K562 (cell line): ENCODE measurements at regions not wholly inside any gene's neighbourhood (a gene's known extent, or its start where the extent isn't known, plus 50 kb on each side); places are given as distances from the start of the nearest gene placed in this dataset.

Source experiments
- ATAC-seq: fragments of 200-7000 bp; cut with Tn5 transposase; 3 replicates; pipeline ENCODE4 v1.9.1; 2020; ENCODE audit warnings: moderate library complexity
- BruUV-seq: library from RNA; stranded (reverse); fragments of 400-500 nt; replicated peaks from 2 replicates; lab custom pipeline; 2021; lab: Mats Ljungman, UMichigan
- CTCF ChIA-PET: fragments of 300-600 bp; formaldehyde crosslinking; extraction: SDS; loops from one replicate; lab custom pipeline; 2021; ENCODE audit warnings: low intra/inter-chr PET ratio; lab: Yijun Ruan, JAX
- POLR2A ChIA-PET: fragments of 300-600, 350-650 bp; sonication (Branson Sonifier 250); formaldehyde crosslinking; extraction: SDS; loops from one replicate; lab custom pipeline; 2021; ENCODE audit warnings: antibody characterized with exemption, inconsistent platforms; lab: Yijun Ruan, JAX
- DNase-seq, 4 experiments: peaks; one replicate each; pipeline versions ENCODE4 v3.0.0 to v3.0.0-alpha.2; 2011 to 2018; ENCODE audit warnings: low spot score in 3 of 4, mixed read lengths in 3 of 4; ENCODE audit errors: extremely low read depth in 1 of 4
- FAIRE-seq: peaks from 2 replicates; lab custom pipeline; 2011; peaks lifted over from hg19 to GRCh38; lab: Jason Lieb, UNC
- H2AFZ ChIP-seq: 2 replicates; pipeline ENCODE4 v1.6.0; 2011; ENCODE audit warnings: low read depth, low read length, control low read depth, inconsistent platforms
- H3K27ac ChIP-seq: fragments of 200-600 bp; 3 replicates; pipeline ENCODE4 v1.8.0; 2011; ENCODE audit warnings: low read depth, mild to moderate bottlenecking, control low read depth, inconsistent platforms, low read length, moderate library complexity, mixed read lengths; ENCODE audit errors: extremely low read depth
- H3K27me3 ChIP-seq, 2 experiments: fragments of 300-600 bp in 1 of 2; 2 replicates in 1 of 2; 3 replicates in 1 of 2; pipeline versions ENCODE4 v1.6.0 to v1.8.0; 2011; ENCODE audit warnings: inconsistent platforms in 2 of 2, low read length in 2 of 2, mild to moderate bottlenecking in 1 of 2, mixed read lengths in 1 of 2, moderate library complexity in 1 of 2; ENCODE audit not compliant: control insufficient read depth in 2 of 2, insufficient read depth in 2 of 2
- H3K36me3 ChIP-seq: fragments of 300-600 bp; 3 replicates; pipeline ENCODE4 v1.8.0; 2011; ENCODE audit warnings: mild to moderate bottlenecking, low read length, inconsistent platforms; ENCODE audit not compliant: control insufficient read depth, insufficient read depth
- H3K4me1 ChIP-seq, 2 experiments: fragments of 200-600 bp in 1 of 2; replicated peaks in 1 of 2; 2 replicates in 1 of 2; 3 replicates in 1 of 2; pipeline versions ENCODE4 v1.5.1 to v1.8.0; 2011; ENCODE audit warnings: inconsistent platforms in 2 of 2, low read length in 2 of 2, mild to moderate bottlenecking in 1 of 2, mixed read lengths in 1 of 2, moderate library complexity in 1 of 2; ENCODE audit not compliant: control insufficient read depth in 2 of 2, insufficient read depth in 2 of 2
- H3K4me2 ChIP-seq: 2 replicates; pipeline ENCODE4 v1.6.1; 2011; ENCODE audit warnings: low read length, control low read depth, inconsistent platforms, mixed read lengths; ENCODE audit not compliant: insufficient read depth
- H3K4me3 ChIP-seq: fragments of 200-600 bp; sonication (generic), shearing (Covaris generic); 2 replicates; pipeline ENCODE4 v1.5.1; 2016; ENCODE audit warnings: control low read depth, inconsistent platforms
- H3K79me2 ChIP-seq: fragments of 200-600 bp; 3 replicates; pipeline ENCODE4 v1.8.0; 2011; ENCODE audit warnings: low read length, inconsistent platforms; ENCODE audit not compliant: control insufficient read depth, insufficient read depth
- H3K9ac ChIP-seq, 2 experiments: 2 replicates each; pipeline versions ENCODE4 v1.6.0 to v1.6.1; 2011; ENCODE audit warnings: low read depth in 2 of 2, low read length in 2 of 2, control low read depth in 1 of 2, inconsistent platforms in 1 of 2, mild to moderate bottlenecking in 1 of 2, mixed read lengths in 1 of 2; ENCODE audit not compliant: insufficient read depth in 1 of 2
- H3K9me1 ChIP-seq: one replicate; pipeline ENCODE4 v1.6.0; 2011; ENCODE audit warnings: inconsistent platforms, mild to moderate bottlenecking, low read length, moderate library complexity; ENCODE audit not compliant: control insufficient read depth, insufficient read depth
- H3K9me3 ChIP-seq: replicated peaks from 2 replicates; pipeline ENCODE4 v1.5.1; 2011; ENCODE audit warnings: low read depth, low read length, inconsistent platforms; ENCODE audit not compliant: control insufficient read depth, insufficient read depth
- H4K20me1 ChIP-seq: replicated peaks from 2 replicates; pipeline ENCODE4 v1.6.1; 2011; ENCODE audit warnings: low read length, inconsistent platforms, mixed read lengths; ENCODE audit not compliant: control insufficient read depth, insufficient read depth
- ARID3A ChIP-seq: IDR thresholded peaks from 2 replicates; pipeline ENCODE4 v1.6.1; 2012; ENCODE audit warnings: low read depth, low read length, improper control_type of control experiment, borderline replicate concordance
- CXXC5 ChIP-seq: fragments of 250-450 bp; sonication (Bioruptor Pico); IDR thresholded peaks from 2 replicates; pipeline ENCODE4 v1.8.0; 2022; ENCODE audit warnings: inconsistent platforms, mild to moderate bottlenecking, moderate library complexity
- ELF4 ChIP-seq: fragments of 450-650 bp; formaldehyde crosslinking; IDR thresholded peaks from 2 replicates; pipeline ENCODE4 v1.4.0; 2022; ENCODE audit warnings: missing genetic modification characterization
- ZNF140 ChIP-seq: fragments of 250-450 bp; sonication (Bioruptor Pico); IDR thresholded peaks from 2 replicates; pipeline ENCODE4 v1.8.0; 2021; ENCODE audit warnings: moderate library complexity, mild to moderate bottlenecking, inconsistent platforms
- ZNF41 ChIP-seq: fragments of 250-450 bp; sonication (Bioruptor Pico); conservative IDR thresholded peaks from 2 replicates; pipeline ENCODE4 v1.4.0; 2020; ENCODE audit warnings: mild to moderate bottlenecking
- ZNF780A ChIP-seq: fragments of 250-450 bp; sonication (Bioruptor Pico); IDR thresholded peaks from 2 replicates; pipeline ENCODE4 v1.5.0; 2021; ENCODE audit warnings: mild to moderate bottlenecking
- WGBS: fragments of 100-300 bp; shearing (Covaris generic); methylation state at CpG from one replicate; pipeline ENCODE4 v1.1.6; 2016; ENCODE audit warnings: low coverage, mixed read lengths; ENCODE audit not compliant: insufficient coverage; ENCODE audit errors: missing lambda C conversion rate; 5-methylcytosine and 5-hydroxymethylcytosine counted together
- in situ Hi-C: fragments of 300-500 bp; cut with MboI; formaldehyde crosslinking; loops from 4 replicates; pipeline ENCODE4 v1.15.0; 2018; ENCODE audit warnings: inconsistent platforms, mixed read lengths
- intact Hi-C: fragments of 100-400 bp; cut with micrococcal nuclease; formaldehyde crosslinking; loops from 2 replicates; pipeline ENCODE4 v1.14.2; 2022

- CTCF ChIA-PET: no interaction called here
- no peak for TF ChIP-seq ZNF780A (CRISPR knock-in tag)
- TF ChIP-seq ZNF41 (CRISPR knock-in tag): no peak
These were observed 59.9 kb upstream of the SMOX start for GRCh38 chr20:4088766-4089165.

DNA sequence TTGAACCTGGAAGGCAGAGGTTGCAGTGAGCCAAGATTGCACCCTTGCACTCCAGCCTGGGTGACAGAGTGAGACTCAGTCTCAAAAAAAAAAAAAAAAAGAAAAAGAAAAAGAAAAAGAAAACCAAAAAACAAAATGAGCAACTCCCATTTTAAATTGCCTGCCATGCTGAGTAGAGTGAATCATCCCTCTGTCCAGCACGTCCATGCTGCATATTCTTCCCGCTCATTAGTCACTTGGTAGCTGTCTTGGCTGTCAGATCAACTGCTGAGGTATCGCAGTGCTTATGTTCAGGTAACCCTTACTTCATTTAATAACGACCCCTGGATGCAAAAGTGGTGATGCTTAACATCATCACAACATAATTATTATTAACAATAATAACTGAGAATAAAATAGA lies 60.7 kb upstream of the SMOX start:
- Histone ChIP-seq H4K20me1 (no peaks in the 10 kb centered on the region), H3K36me3 (no peaks in the 10 kb centered on the region), H3K79me2 (0 out of 3 replicates have a peak, but pooled peaks cover 8% of the 10 kb centered on the region), H3K27ac (no peak overlapping the region), H3K9me1 (no peaks in the 10 kb centered on the region), H3K9me3 (no peaks in the 10 kb centered on the region), H3K4me1 (peaks cover 32 to 46% of the 10 kb centered on the region in 2 experiments), H2AFZ (no peak overlapping the region), H3K9ac (no peak overlapping the region), H3K27me3 (no peaks in the 10 kb centered on the region), H3K4me2 (no peak overlapping the region), H3K4me3 (no peak overlapping the region)
- DNase-seq (no peak), FAIRE-seq (no peak), ATAC-seq (no peak)
- no TSS peak for BruUV-seq
- POLR2A ChIA-PET: interaction anchor here (0.6 kb wide), 1 partner anchor 17 kb away, joined by 4 read pairs; no protein-coding TSS in a partner anchor
- in situ Hi-C loops (no loop called here), intact Hi-C loops (no loop called here)
- CTCF ChIA-PET: interaction anchor here (0.5 to 0.6 kb wide), 2 partner anchors 38 to 79 kb away, joined by 3 read pairs; no protein-coding TSS in a partner anchor
- TF ChIP-seq ELF4 (CRISPR knock-in tag) (no peak), ARID3A (no peak), ZNF140 (CRISPR knock-in tag) (no peak), CXXC5 (no peak)
- 40% methylated on average over 4 of the region's 4 CpGs for WGBS

More at GRCh38 chr20:4088766-4089165, 59.9 kb upstream of the SMOX start:
- ATAC-seq: no peak
- H3K36me3 ChIP-seq: no peaks in the 10 kb centered on the region
- H3K9me3 ChIP-seq: no peaks in the 10 kb centered on the region
- no peak overlapping the region for H3K4me3 ChIP-seq
- H3K27ac ChIP-seq: no peak overlapping the region
- H2AFZ ChIP-seq: no peak overlapping the region
- H3K9me1 ChIP-seq: no peaks in the 10 kb centered on the region
- peaks cover 30 to 43% of the 10 kb centered on the region in 2 experiments for H3K4me1 ChIP-seq
- no peaks in the 10 kb centered on the region for H4K20me1 ChIP-seq
- H3K27me3 ChIP-seq: no peaks in the 10 kb centered on the region
- DNase-seq: no peak
- no TSS peak for BruUV-seq
- intact Hi-C loops (no loop called here), in situ Hi-C loops (no loop called here)
- 0 out of 3 replicates have a peak, but pooled peaks cover 8% of the 10 kb centered on the region for H3K79me2 ChIP-seq
- 76% methylated on average over 4 of the region's 4 CpGs for WGBS
- H3K9ac ChIP-seq: no peak overlapping the region; a peak in 1 of 4 replicates
- POLR2A ChIA-PET: no interaction called here
- FAIRE-seq: no peak
- H3K4me2 ChIP-seq: no peak overlapping the region
